IMR-90 (cell line): ENCODE measurements at regions not wholly inside any gene's neighbourhood (a gene's known extent, or its start where the extent isn't known, plus 50 kb on each side); places are given as distances from the start of the nearest gene placed in this dataset.

Source experiments
- ATAC-seq: fragments of 200-7000 bp; cut with Tn5 transposase; 2 replicates; pipeline ENCODE4 v1.9.1; 2020; ENCODE audit warnings: low read depth, mild to moderate bottlenecking, moderate library complexity
- BruUV-seq: library from RNA; stranded (reverse); fragments of 400-500 nt; replicated peaks from 2 replicates; lab custom pipeline; 2021; lab: Mats Ljungman, UMichigan
- CTCF ChIA-PET: fragments of 300-600 bp; formaldehyde crosslinking; extraction: SDS; loops from one replicate; lab custom pipeline; 2021; ENCODE audit warnings: antibody characterized with exemption; lab: Yijun Ruan, JAX
- POLR2A ChIA-PET: fragments of 300-600 bp; sonication (Branson Sonifier 250); formaldehyde crosslinking; loops from one replicate; lab custom pipeline; 2022; ENCODE audit warnings: antibody characterized with exemption; ENCODE audit not compliant: unreplicated experiment; lab: Charles Lee
- DNase-seq: peaks from one replicate; pipeline ENCODE4 v3.0.0; 2013
- H2AFZ ChIP-seq: replicated peaks from 2 replicates; pipeline ENCODE3; 2013; ENCODE audit warnings: low read length, mild to moderate bottlenecking; ENCODE audit not compliant: poor library complexity
- H2AK5ac ChIP-seq: 2 replicates; pipeline ENCODE4 v1.6.1; 2013; ENCODE audit warnings: low read depth, low read length, inconsistent platforms
- H2AK9ac ChIP-seq: replicated peaks from 2 replicates; pipeline ENCODE3; 2013; ENCODE audit warnings: mild to moderate bottlenecking, low read depth, low read length, moderate library complexity; ENCODE audit not compliant: poor library complexity
- H2BK120ac ChIP-seq: 2 replicates; pipeline ENCODE4 v1.6.1; 2013; ENCODE audit warnings: low read depth, low read length, inconsistent platforms
- H2BK15ac ChIP-seq: 3 replicates; pipeline ENCODE4 v1.6.1; 2013; ENCODE audit warnings: low read depth, low read length, inconsistent platforms
- H2BK20ac ChIP-seq: 2 replicates; pipeline ENCODE4 v1.6.1; 2013; ENCODE audit warnings: low read depth, mild to moderate bottlenecking, inconsistent platforms, low read length, moderate library complexity
- H2BK5ac ChIP-seq: 2 replicates; pipeline ENCODE4 v1.6.1; 2013; ENCODE audit warnings: mild to moderate bottlenecking, low read depth, low read length, inconsistent platforms; ENCODE audit not compliant: poor library complexity, severe bottlenecking
- H3K14ac ChIP-seq: replicated peaks from 2 replicates; pipeline ENCODE4 v1.6.1; 2013; ENCODE audit warnings: low read depth, low read length, inconsistent platforms
- H3K18ac ChIP-seq: 2 replicates; pipeline ENCODE4 v1.6.1; 2013; ENCODE audit warnings: low read depth, low read length, control low read depth
- H3K23ac ChIP-seq: 2 replicates; pipeline ENCODE4 v1.6.1; 2013; ENCODE audit warnings: low read depth, low read length, inconsistent platforms
- H3K27ac ChIP-seq: 2 replicates; pipeline ENCODE4 v1.5.1; 2013; ENCODE audit warnings: mild to moderate bottlenecking, control low read depth, low read length; ENCODE audit not compliant: insufficient read depth
- H3K27me3 ChIP-seq: 2 replicates; pipeline ENCODE4 v1.6.1; 2013; ENCODE audit warnings: low read length; ENCODE audit not compliant: control insufficient read depth, insufficient read depth
- H3K36me3 ChIP-seq: 2 replicates; pipeline ENCODE4 v1.6.1; 2013; ENCODE audit warnings: low read length, mixed read lengths; ENCODE audit not compliant: control insufficient read depth, insufficient read depth
- H3K4ac ChIP-seq: 2 replicates; pipeline ENCODE4 v1.6.1; 2013; ENCODE audit warnings: low read depth, low read length, inconsistent platforms
- H3K4me1 ChIP-seq: 2 replicates; pipeline ENCODE4 v1.6.1; 2013; ENCODE audit warnings: low read length, mixed read lengths; ENCODE audit not compliant: control insufficient read depth, insufficient read depth
- H3K4me2 ChIP-seq: 2 replicates; pipeline ENCODE4 v1.6.1; 2013; ENCODE audit warnings: low read depth, mild to moderate bottlenecking, control low read depth, low read length, moderate library complexity
- H3K4me3 ChIP-seq: 2 replicates; pipeline ENCODE4 v1.5.1; 2013; ENCODE audit warnings: low read depth, mild to moderate bottlenecking, control low read depth, low read length, moderate library complexity; ENCODE audit not compliant: insufficient read depth
- H3K56ac ChIP-seq: 2 replicates; pipeline ENCODE4 v1.6.1; 2013; ENCODE audit warnings: low read length, inconsistent platforms; ENCODE audit not compliant: insufficient read depth; ENCODE audit errors: extremely low read depth
- H3K79me1 ChIP-seq, 2 experiments: 2 replicates each; pipeline ENCODE4 v1.6.1; 2013; ENCODE audit warnings: low read length in 2 of 2, inconsistent platforms in 1 of 2, low read depth in 1 of 2
- H3K9ac ChIP-seq: 2 replicates; pipeline ENCODE4 v1.6.1; 2013; ENCODE audit warnings: low read depth, low read length, control low read depth
- H3K9me1 ChIP-seq: 2 replicates; pipeline ENCODE4 v1.6.1; 2013; ENCODE audit warnings: low read length, inconsistent platforms; ENCODE audit not compliant: insufficient read depth
- H3K9me3 ChIP-seq: 2 replicates; pipeline ENCODE4 v1.6.1; 2013; ENCODE audit warnings: low read length; ENCODE audit not compliant: control insufficient read depth, insufficient read depth
- H4K20me1 ChIP-seq: 2 replicates; pipeline ENCODE4 v1.6.1; 2013; ENCODE audit warnings: low read length, inconsistent platforms; ENCODE audit not compliant: insufficient read depth
- H4K5ac ChIP-seq: 2 replicates; pipeline ENCODE4 v1.6.1; 2013; ENCODE audit warnings: mild to moderate bottlenecking, low read depth, low read length, control low read depth
- H4K8ac ChIP-seq, 2 experiments: 2 replicates each; pipeline ENCODE4 v1.6.1; 2013; ENCODE audit warnings: low read depth in 2 of 2, low read length in 2 of 2, control low read depth in 1 of 2, inconsistent platforms in 1 of 2
- H4K91ac ChIP-seq: 2 replicates; pipeline ENCODE4 v1.6.1; 2013; ENCODE audit warnings: low read depth, low read length, inconsistent platforms; ENCODE audit not compliant: insufficient read depth
- BHLHE40 ChIP-seq: fragments of 150-350 bp; IDR thresholded peaks from 2 replicates; pipeline ENCODE4 v1.6.1; 2016; ENCODE audit warnings: mild to moderate bottlenecking, low read depth, low read length
- CHD1 ChIP-seq: IDR thresholded peaks from 2 replicates; pipeline ENCODE4 v1.6.1; 2012; ENCODE audit warnings: low read depth, low read length, improper control_type of control experiment
- ELK1 ChIP-seq: fragments of 150-350 bp; IDR thresholded peaks from 2 replicates; pipeline ENCODE4 v1.6.1; 2016; ENCODE audit warnings: low read depth, mild to moderate bottlenecking, low read length, moderate library complexity, borderline replicate concordance
- MAZ ChIP-seq: IDR thresholded peaks from 2 replicates; pipeline ENCODE4 v1.6.1; 2012; ENCODE audit warnings: low read depth, mild to moderate bottlenecking, low read length, improper control_type of control experiment, moderate library complexity, borderline replicate concordance
- POLR2A ChIP-seq: IDR thresholded peaks from 2 replicates; pipeline ENCODE4 v1.6.1; 2012; ENCODE audit warnings: mild to moderate bottlenecking, low read depth, low read length
- RCOR1 ChIP-seq: IDR thresholded peaks from 2 replicates; pipeline ENCODE4 v1.6.1; 2012; ENCODE audit warnings: mild to moderate bottlenecking, low read length, improper control_type of control experiment; ENCODE audit not compliant: insufficient replicate concordance
- RFX5 ChIP-seq: IDR thresholded peaks from 2 replicates; pipeline ENCODE4 v1.8.0; 2012; ENCODE audit warnings: low read depth, mild to moderate bottlenecking, low read length, moderate library complexity
- SMC3 ChIP-seq: fragments of 150-350 bp; IDR thresholded peaks from 2 replicates; pipeline ENCODE4 v1.6.1; 2016; ENCODE audit warnings: low read depth, mild to moderate bottlenecking, antibody characterized with exemption, low read length, moderate library complexity
- WGBS, 2 experiments: methylation state at CpG; one replicate each; pipeline versions ENCODE4 v1.1.5 to v1.1.7; 2013; ENCODE audit warnings: missing lambda C conversion rate in 2 of 2; ENCODE audit not compliant: insufficient read length in 1 of 2; ENCODE audit errors: extremely low coverage in 2 of 2; 5-methylcytosine and 5-hydroxymethylcytosine counted together
- dilution Hi-C: fragments of 300-500 bp; cut with HindIII; formaldehyde crosslinking; loops from one replicate; pipeline ENCODE4 v1.14.3; 2018; ENCODE audit warnings: low sequenced_read_pairs; ENCODE audit not compliant: unreplicated experiment
- in situ Hi-C: fragments of 300-500 bp; cut with MboI; formaldehyde crosslinking; loops from 3 replicates; pipeline ENCODE4 v1.14.3; 2019; ENCODE audit warnings: low sequenced_read_pairs, inconsistent platforms, mixed read lengths
- intact Hi-C: fragments of 100-400 bp; cut with micrococcal nuclease; formaldehyde crosslinking; loops from 2 replicates; pipeline ENCODE4 v1.10.0; 2022
- TF ChIP-seq, protein P1 (sequence below): conservative IDR thresholded peaks from 2 replicates; pipeline ENCODE4 v1.5.1; 2012; ENCODE audit warnings: mild to moderate bottlenecking, low read depth, low read length, improper control_type of control experiment

DNA sequence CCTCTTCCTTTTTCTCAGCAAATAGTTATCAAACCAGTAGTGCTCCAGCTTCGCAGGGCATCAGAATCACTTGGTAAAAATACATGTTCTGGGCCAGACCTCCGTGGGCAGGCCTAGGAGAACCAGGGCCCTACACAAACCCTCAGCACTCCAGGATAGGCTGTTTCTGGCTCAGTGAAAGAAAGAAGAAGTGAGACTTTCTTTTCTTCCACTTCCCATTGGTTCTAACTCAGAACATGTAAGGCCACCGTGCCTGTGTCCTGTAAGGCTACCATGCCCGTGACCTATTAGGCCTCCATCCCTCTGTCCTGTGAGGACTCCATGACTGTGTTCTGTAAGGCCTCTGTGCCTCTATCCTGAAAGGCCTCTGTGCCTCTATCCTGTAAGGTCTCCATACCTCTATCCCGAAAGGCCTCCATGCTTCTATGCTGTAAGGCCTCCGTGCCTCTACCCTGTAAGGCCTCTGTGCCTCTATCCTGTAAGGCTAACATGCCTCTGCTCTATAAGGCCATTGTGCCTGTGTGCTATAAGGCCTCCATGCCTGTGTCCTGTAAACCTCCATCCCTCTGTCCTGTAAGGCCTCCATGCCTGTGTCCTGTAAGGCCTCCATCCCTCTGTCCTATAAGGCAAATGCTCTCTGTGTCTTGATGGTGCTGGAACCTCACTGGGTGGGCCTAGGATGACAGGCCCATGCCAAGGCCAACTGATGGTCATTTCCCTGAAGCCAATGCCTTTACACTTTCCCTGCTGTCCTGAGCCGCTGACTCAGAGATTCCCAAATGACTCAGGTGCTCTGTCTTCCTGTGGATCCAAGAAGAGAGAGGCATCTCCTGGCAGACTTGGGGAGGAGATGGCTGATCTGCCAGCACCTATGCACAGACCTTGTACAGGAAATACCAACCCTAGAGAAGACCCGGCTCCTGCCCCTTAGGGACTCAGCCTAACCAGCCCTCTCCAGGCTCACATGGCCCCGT, 96.6 kb upstream of the CACUL1 start:
- no peak overlapping the region for H2AK5ac ChIP-seq
- dilution Hi-C loops: no loop called here
- no peaks in the 10 kb centered on the region for H4K20me1 ChIP-seq
- BruUV-seq: no TSS peak
- DNase-seq: no peak
- H3K56ac ChIP-seq: no peak overlapping the region
- no peak overlapping the region for H3K4ac ChIP-seq
- H3K18ac ChIP-seq: no peak overlapping the region
- H4K8ac ChIP-seq: no peak overlapping the region
- H3K27me3 ChIP-seq: peaks cover 9% of the 10 kb centered on the region
- H3K9ac ChIP-seq: no peak overlapping the region
- no peak for ATAC-seq
- H3K36me3 ChIP-seq: no peaks in the 10 kb centered on the region
- H3K4me3 ChIP-seq: no peak overlapping the region
- no peak overlapping the region for H2BK5ac ChIP-seq
- TF ChIP-seq MAZ (no peak), RCOR1 (no peak), CHD1 (no peak), POLR2A (no peak), BHLHE40 (no peak), ELK1 (no peak), SMC3 (no peak), RFX5 (no peak)
- TF ChIP-seq, protein P1, sequence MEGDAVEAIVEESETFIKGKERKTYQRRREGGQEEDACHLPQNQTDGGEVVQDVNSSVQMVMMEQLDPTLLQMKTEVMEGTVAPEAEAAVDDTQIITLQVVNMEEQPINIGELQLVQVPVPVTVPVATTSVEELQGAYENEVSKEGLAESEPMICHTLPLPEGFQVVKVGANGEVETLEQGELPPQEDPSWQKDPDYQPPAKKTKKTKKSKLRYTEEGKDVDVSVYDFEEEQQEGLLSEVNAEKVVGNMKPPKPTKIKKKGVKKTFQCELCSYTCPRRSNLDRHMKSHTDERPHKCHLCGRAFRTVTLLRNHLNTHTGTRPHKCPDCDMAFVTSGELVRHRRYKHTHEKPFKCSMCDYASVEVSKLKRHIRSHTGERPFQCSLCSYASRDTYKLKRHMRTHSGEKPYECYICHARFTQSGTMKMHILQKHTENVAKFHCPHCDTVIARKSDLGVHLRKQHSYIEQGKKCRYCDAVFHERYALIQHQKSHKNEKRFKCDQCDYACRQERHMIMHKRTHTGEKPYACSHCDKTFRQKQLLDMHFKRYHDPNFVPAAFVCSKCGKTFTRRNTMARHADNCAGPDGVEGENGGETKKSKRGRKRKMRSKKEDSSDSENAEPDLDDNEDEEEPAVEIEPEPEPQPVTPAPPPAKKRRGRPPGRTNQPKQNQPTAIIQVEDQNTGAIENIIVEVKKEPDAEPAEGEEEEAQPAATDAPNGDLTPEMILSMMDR: no peak
- ChIA-PET CTCF (no interaction called here), POLR2A (no interaction called here)
- H3K4me1 ChIP-seq: no peaks in the 10 kb centered on the region
- H3K23ac ChIP-seq: no peak overlapping the region
- H3K9me1 ChIP-seq: no peaks in the 10 kb centered on the region
- no peak overlapping the region for H2BK20ac ChIP-seq
- no peaks in the 10 kb centered on the region for H3K79me1 ChIP-seq
- no peak overlapping the region for H4K5ac ChIP-seq
- no peak overlapping the region for H2AFZ ChIP-seq
- in situ Hi-C loops: loop anchor here (10.0 kb wide), 1 partner anchor 287 kb away; no protein-coding TSS in a partner anchor
- H3K27ac ChIP-seq: no peak overlapping the region
- H2BK15ac ChIP-seq: no peak overlapping the region
- no peak overlapping the region for H2BK120ac ChIP-seq
- intact Hi-C loops: no loop called here
- H3K9me3 ChIP-seq: no peaks in the 10 kb centered on the region
- WGBS, 2 experiments: 67% methylated on average over 2 of the region's 9 CpGs; no CpG with 5 or more reads in 1 of the 2 experiments
- no peak overlapping the region for H4K91ac ChIP-seq
- no peak overlapping the region for H2AK9ac ChIP-seq
- H3K4me2 ChIP-seq: no peak overlapping the region
- H3K14ac ChIP-seq: no peak overlapping the region
